ENCODE measurements at regions not wholly inside any gene's neighbourhood (a gene's known extent, or its start where the extent isn't known, plus 50 kb on each side); places are given as distances from the start of the nearest gene placed in this dataset.

DNA sequence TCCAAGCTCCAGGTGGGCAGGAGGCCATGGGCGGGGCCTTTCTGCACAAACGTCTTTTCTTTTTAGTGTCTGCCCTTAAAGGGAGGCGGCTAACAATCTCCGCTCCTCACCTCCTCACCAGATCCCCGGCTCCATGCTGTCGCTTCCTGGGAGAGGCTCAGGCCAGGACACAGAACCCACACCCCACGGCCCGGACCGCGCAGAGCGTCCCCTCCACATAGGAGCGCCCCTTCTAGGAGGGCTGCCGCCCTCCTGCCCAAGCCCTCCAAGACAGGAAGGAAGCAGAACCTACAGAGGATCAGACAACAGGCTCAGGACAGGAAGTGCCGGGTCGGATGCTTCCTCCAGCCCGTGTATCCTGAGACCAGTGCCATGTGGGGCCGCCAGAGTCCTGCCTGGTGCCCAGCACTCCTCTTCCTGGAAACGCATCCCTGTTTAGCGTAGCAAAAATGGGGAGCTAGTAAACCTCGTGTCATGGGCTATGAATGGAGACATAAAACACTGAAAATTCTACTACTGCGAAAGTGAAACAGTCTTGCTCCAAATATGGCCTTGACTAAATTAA is 83.2 kb upstream of the ATP10A start:
- Mint-ChIP-seq H3K4me1 (ENCODE audit: insufficient read depth, unreplicated experiment) (no peaks in the 10 kb centered on the region), H3K27ac (ENCODE audit: low read depth, unreplicated experiment) (no peak overlapping the region), H3K36me3 (ENCODE audit: insufficient read depth, unreplicated experiment) (no peaks in the 10 kb centered on the region), H3K27me3 (ENCODE audit: insufficient read depth, unreplicated experiment) (no peaks in the 10 kb centered on the region), H3K9me3 (ENCODE audit: unreplicated experiment) (peaks cover 23% of the 10 kb centered on the region), H3K4me3 (ENCODE audit: unreplicated experiment) (no peak overlapping the region)
- TF ChIP-seq, protein P1, sequence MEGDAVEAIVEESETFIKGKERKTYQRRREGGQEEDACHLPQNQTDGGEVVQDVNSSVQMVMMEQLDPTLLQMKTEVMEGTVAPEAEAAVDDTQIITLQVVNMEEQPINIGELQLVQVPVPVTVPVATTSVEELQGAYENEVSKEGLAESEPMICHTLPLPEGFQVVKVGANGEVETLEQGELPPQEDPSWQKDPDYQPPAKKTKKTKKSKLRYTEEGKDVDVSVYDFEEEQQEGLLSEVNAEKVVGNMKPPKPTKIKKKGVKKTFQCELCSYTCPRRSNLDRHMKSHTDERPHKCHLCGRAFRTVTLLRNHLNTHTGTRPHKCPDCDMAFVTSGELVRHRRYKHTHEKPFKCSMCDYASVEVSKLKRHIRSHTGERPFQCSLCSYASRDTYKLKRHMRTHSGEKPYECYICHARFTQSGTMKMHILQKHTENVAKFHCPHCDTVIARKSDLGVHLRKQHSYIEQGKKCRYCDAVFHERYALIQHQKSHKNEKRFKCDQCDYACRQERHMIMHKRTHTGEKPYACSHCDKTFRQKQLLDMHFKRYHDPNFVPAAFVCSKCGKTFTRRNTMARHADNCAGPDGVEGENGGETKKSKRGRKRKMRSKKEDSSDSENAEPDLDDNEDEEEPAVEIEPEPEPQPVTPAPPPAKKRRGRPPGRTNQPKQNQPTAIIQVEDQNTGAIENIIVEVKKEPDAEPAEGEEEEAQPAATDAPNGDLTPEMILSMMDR (IDR thresholded peaks at IDR 0.05; ENCODE audit: unreplicated experiment), result no peak
- intact Hi-C loops (cut with micrococcal nuclease), result no loop called here
- DNase-seq (ENCODE audit: unreplicated experiment), result no peak
- BruUV-seq (replicated peaks), result no TSS peak
- ChIA-PET CTCF (no interaction called here), POLR2A (no interaction called here)

DNA sequence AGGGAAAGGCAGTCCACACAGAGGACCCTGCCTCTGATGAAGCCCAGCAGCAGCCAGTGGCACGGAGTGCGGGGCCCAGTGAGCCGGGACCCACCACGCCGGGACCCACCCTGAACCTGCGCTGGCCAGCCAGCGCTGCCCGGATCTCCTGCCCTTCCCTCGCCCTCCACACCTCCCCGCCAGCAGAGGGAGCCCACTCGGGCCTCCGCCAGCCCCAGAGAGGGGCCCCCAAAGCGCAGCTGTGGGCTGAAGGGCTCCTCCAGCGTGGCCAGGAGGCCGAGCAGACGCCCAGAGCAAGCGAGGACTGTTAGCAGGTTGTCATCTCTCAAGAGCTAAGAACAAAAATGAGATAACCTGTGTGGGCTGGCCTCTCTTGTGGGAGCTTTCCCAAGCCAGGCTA is 81.3 kb upstream of the ATP10A start:
- TF ChIP-seq, protein P1 (IDR thresholded peaks at IDR 0.05; ENCODE audit: unreplicated experiment), result no peak
- intact Hi-C loops (cut with micrococcal nuclease), result no loop called here
- Mint-ChIP-seq H3K27me3 (ENCODE audit: insufficient read depth, unreplicated experiment) (no peaks in the 10 kb centered on the region), H3K9me3 (ENCODE audit: unreplicated experiment) (peaks cover 18% of the 10 kb centered on the region), H3K27ac (ENCODE audit: low read depth, unreplicated experiment) (no peak overlapping the region), H3K4me3 (ENCODE audit: unreplicated experiment) (no peak overlapping the region), H3K4me1 (ENCODE audit: insufficient read depth, unreplicated experiment) (no peaks in the 10 kb centered on the region), H3K36me3 (ENCODE audit: insufficient read depth, unreplicated experiment) (no peaks in the 10 kb centered on the region)
- no TSS peak for BruUV-seq (replicated peaks)
- CTCF ChIA-PET, result interaction anchor here (0.6 kb wide), 1 partner anchor 45 kb away, joined by 3 read pairs; no protein-coding TSS in a partner anchor
- POLR2A ChIA-PET, result no interaction called here
- DNase-seq (ENCODE audit: unreplicated experiment), result no peak

DNA sequence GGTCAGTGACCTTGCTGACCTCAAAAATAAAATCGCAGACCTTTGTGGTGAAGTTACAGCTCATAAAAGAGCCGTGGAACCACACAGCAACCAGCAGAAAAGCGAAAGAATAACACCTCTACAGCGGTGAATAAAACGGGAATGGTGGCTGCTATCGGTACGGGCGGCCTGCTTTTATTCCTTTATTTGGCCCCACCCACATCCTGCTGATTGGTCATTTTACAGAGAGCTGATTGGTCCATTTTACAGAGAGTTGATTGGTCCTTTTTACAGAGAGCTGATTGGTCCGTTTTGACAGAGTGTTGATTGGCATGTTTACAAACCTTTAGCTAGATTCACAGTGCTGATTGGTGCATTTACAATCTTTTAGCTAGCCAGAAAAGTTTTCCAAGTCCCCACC is 80.7 kb upstream of the ATP10A start:
- Mint-ChIP-seq H3K4me1 (ENCODE audit: insufficient read depth, unreplicated experiment) (no peaks in the 10 kb centered on the region), H3K36me3 (ENCODE audit: insufficient read depth, unreplicated experiment) (no peaks in the 10 kb centered on the region), H3K27me3 (ENCODE audit: insufficient read depth, unreplicated experiment) (no peaks in the 10 kb centered on the region), H3K4me3 (ENCODE audit: unreplicated experiment) (no peak overlapping the region), H3K9me3 (ENCODE audit: unreplicated experiment) (peaks cover 18% of the 10 kb centered on the region), H3K27ac (ENCODE audit: low read depth, unreplicated experiment) (no peak overlapping the region)
- no TSS peak for BruUV-seq (replicated peaks)
- intact Hi-C loops (cut with micrococcal nuclease), result no loop called here
- DNase-seq (ENCODE audit: unreplicated experiment), result no peak
- POLR2A ChIA-PET, result no interaction called here
- CTCF ChIA-PET, result no interaction called here
- TF ChIP-seq, protein P1 (IDR thresholded peaks at IDR 0.05; ENCODE audit: unreplicated experiment), result no peak

DNA sequence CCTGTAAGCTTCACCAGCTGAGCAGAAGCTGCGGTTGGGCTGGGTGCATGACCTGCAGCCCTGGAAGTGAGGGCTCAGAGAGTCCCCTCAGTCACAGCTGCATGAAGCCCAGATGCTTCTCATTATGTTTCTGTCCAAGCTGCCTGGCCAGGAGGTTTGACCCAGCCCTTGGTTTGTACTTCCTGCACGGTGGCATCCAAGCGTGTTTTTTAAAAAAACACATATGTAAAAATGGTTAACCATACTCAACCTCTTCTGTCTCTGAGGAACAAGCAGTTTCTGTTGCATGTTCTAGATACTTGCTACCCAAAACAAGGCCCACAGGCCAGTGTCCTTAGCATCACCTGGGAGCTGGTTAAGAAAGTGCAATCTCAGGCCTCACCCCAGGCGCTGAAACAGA is 76.0 kb upstream of the ATP10A start:
- intact Hi-C loops (cut with micrococcal nuclease), result no loop called here
- Mint-ChIP-seq H3K27ac (ENCODE audit: low read depth, unreplicated experiment) (no peak overlapping the region), H3K9me3 (ENCODE audit: unreplicated experiment) (peaks cover 18% of the 10 kb centered on the region), H3K4me3 (ENCODE audit: unreplicated experiment) (no peak overlapping the region), H3K4me1 (ENCODE audit: insufficient read depth, unreplicated experiment) (no peaks in the 10 kb centered on the region), H3K36me3 (ENCODE audit: insufficient read depth, unreplicated experiment) (no peaks in the 10 kb centered on the region), H3K27me3 (ENCODE audit: insufficient read depth, unreplicated experiment) (no peaks in the 10 kb centered on the region)
- no peak for DNase-seq (ENCODE audit: unreplicated experiment)
- POLR2A ChIA-PET, result no interaction called here
- BruUV-seq (replicated peaks), result no TSS peak
- CTCF ChIA-PET, result no interaction called here
- TF ChIP-seq, protein P1 (IDR thresholded peaks at IDR 0.05; ENCODE audit: unreplicated experiment), result no peak

Data from MCF 10A (cell line).